ENCODE measurements at regions not wholly inside any gene's neighbourhood (a gene's known extent, or its start where the extent isn't known, plus 50 kb on each side); places are given as distances from the start of the nearest gene placed in this dataset.

- TF ChIP-seq EZH2phosphoT487 (IDR thresholded peaks at IDR 0.05) = no peak
- TF ChIP-seq CTCF (IDR thresholded peaks at IDR 0.05) = no peak
- TF ChIP-seq EZH2 (IDR thresholded peaks at IDR 0.05) = no peak
Measured at GRCh38 chr9:82313697-82314096, 325.1 kb downstream of the SPATA31D1 start.
